GM18511 (cell line): ENCODE measurements at regions not wholly inside any gene's neighbourhood (a gene's known extent, or its start where the extent isn't known, plus 50 kb on each side); places are given as distances from the start of the nearest gene placed in this dataset.
"Not testable (repeated sequence)": the region's sequence is repeated elsewhere in the genome, so short reads cannot be mapped to it uniquely, and the experiment has no call there.

Experiments
- ATAC-seq: cut with Tn5 transposase; IDR thresholded peaks from one replicate; pipeline ENCODE4 v1.9.1; 2021; ENCODE audit warnings: mild to moderate bottlenecking, moderate library complexity; ENCODE audit not compliant: unreplicated experiment

DNA sequence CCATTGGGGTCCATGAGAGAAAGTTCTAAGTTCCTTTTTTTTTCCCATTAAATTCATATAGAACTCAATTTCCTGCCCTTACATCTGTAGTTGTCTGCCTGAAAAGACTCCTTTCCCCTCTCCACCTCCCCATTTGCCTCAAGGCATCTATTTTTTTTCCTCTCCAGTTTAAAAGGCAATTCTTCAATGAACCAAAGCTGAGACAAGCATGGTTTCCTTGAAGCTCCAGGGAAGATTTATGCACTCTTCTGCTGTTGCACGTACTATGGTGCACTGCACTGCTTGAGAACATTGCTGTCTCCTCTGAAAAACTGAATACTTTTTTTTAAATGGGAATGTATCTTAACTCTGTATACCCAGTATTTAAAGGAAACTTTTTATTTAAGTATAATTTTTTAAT lies 465.2 kb downstream of the CD83 start:
- no peak for ATAC-seq

DNA sequence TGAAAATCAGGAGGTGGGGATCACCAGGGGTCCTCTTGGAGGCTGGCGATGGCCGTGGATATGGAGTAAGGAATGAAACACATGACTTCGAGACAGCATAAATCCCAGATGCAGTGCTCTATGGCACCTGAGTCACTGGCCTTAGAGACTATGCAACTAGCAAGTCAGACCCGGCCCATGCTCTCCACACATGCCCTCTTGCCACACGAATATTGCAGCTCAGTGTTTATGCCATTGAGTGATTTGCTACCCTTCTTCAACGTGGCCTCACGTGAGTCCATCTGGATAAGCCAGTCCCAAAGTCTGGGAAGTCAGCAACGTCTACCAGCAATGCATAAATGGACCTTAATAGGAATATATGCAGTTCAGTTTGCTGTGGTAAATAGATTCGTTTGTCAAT lies 466.3 kb downstream of the CD83 start:
- ATAC-seq: no peak

DNA sequence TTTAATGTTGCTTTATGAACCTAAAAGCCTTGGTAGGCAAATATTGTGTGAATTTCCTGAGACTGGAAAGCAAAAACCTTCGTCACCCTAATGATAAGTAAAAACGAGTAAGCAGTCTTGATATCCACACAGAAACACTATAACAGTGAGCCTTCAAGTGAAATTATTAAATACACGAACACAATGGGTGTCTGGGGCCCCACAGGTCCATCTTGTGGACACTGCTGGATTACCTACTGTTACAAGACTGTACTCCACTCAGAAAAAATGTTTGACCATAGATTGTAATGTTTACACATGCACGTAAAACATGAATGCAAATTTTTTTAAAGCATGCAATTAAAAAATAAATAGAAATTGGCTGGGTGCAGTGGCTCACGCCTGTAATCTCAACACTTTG lies 466.9 kb downstream of the CD83 start:
- ATAC-seq: no peak

DNA sequence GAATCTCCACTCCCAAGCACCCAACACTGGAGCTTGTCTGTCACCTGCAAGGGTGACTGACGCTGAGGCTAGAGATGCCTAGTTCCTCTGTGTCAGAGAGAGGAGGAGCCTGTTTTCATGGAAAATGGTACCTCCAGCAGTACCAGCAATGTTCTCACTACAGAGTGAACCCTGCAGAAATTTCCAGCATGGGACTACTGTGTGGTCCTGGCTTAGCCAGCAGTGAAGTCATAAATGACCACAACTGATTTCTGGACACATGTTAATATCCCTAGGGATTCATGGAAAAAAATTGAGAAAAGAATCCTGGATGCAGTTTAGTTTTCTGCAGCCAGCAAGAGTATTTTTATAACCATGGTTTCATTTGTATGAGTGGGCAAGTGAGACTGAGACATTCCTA lies 468.1 kb downstream of the CD83 start:
- no peak for ATAC-seq

DNA sequence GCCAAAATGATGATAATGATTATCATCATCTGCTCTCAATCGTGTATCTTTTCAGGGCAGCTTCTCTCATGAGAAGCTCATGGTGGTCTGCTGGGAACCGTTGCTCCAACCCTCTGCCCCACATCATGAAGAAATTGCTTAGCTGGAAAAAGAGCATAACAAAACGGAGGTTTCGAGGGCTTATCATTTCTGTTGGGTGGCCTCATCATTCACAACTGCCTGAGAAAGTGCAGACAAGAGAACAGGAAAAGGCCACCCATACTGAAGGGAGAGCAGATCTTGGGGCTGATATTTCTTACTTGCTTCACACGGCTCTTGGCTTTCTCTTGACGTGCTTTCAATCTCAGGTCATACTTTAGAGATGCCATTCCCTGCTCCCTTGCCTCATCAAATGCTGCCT lies 471.6 kb downstream of the CD83 start:
- ATAC-seq: no peak

DNA sequence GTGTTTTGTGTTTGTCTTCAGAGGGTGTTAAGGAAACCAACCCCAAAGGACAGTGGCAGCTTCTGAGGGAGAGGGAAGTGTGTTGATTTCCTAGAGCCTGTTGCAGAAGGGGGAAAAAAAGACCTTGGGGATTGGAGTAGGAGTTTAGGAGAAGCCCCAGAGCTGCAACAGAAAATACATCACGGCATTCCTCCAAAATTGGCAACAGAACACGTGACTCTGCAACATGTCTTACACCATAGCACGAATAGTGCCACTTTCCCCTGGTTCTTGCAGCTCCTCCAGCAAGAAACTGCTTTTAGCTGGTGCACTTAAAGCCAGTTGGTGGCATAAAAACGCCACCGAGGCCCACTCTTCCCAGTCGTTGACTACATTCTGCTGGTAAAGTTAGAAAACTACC lies 473.0 kb downstream of the CD83 start:
- no peak for ATAC-seq

DNA sequence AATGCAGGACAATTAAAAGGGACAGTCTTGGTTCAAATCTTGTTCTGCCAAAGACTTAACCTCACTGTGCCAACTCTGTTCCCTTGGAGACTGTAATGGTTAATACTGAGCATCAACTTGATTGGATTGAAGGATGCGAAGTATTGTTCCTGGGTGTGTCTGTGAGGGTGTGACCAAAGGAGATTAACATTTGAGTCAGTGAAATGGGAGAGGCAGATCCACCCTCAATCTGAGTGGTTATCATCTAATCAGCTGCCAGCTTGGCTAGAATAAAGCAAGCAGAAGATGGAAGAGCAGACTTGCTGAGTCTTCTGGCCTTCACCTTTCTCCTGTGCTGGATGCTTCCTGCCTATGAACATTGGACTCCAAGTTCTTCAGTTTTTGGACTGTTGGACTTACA lies 474.4 kb downstream of the CD83 start:
- ATAC-seq: no peak

DNA sequence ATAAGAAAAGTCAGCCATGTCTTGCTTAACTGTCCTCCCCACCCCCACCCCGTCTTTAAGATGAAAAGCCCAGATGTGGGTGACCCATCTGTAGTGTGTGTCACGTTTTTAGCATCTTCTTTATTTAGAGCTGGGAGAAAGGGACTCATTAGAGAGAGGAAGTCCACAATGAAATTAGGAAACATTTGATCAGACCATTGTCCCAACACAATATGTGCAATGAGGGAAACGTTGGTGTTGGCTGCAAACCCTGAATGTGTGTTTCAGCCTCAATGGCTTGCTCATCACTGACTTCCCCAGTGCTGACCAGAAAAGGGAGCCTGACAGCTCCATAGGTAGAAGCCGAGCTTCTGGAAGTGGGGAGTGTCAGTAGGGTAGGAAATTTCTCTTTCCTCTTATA lies 475.7 kb downstream of the CD83 start:
- no peak for ATAC-seq

DNA sequence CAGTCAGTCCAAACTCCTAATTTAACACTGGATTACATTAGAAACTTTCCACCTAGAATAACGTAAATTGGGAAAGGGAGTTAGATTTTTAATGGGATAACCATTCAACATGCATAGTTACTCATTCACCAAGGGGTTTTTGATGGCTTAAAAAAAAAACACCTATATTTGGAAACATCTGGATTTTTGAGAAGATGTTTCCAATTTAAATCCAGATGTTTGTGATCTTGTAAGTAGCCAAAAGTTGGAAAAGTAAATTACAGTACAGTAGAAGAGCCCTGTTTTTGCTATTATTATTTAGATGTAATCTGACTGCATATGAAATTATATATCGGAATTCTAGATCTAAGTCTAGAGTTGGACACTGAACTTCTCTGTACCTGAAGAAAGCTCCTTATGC lies 478.2 kb downstream of the CD83 start:
- ATAC-seq: no peak

DNA sequence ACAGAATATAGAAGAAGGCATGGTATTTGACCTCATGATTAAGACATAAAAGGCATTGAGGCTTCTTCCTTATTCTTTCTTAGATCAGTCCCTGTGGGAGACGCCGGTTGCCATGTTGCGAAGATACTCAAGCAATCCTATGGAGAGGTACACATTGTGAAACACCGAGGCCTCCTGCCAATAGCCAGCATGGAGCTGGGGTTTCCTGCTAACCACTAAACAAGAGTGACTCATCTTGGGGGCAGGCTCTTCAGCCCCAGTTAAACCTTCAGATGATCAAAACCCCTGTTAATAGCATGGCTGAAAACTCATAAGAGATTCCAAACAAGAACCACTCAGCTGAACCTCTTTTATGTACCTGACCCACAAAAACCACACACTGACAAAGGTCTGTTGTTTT lies 478.8 kb downstream of the CD83 start:
- no peak for ATAC-seq

DNA sequence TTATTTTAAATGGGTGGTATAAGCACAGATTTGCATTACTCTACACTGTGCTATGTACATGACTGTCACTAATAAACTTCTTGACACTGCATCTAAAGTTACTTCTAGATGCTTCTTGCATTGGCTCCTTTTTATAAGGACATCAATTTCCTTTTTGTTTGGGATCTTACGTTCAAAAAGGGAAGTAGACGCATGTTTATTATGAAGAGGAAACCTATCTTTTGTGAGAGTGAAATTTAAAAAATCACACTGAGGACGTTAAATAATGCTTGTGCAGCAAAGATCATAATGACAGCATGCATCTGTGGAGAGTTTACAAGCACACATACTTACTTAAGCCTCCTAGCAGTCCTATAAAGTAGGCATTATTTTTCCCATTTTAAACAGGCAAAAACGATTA lies 479.5 kb downstream of the CD83 start:
- no peak for ATAC-seq

DNA sequence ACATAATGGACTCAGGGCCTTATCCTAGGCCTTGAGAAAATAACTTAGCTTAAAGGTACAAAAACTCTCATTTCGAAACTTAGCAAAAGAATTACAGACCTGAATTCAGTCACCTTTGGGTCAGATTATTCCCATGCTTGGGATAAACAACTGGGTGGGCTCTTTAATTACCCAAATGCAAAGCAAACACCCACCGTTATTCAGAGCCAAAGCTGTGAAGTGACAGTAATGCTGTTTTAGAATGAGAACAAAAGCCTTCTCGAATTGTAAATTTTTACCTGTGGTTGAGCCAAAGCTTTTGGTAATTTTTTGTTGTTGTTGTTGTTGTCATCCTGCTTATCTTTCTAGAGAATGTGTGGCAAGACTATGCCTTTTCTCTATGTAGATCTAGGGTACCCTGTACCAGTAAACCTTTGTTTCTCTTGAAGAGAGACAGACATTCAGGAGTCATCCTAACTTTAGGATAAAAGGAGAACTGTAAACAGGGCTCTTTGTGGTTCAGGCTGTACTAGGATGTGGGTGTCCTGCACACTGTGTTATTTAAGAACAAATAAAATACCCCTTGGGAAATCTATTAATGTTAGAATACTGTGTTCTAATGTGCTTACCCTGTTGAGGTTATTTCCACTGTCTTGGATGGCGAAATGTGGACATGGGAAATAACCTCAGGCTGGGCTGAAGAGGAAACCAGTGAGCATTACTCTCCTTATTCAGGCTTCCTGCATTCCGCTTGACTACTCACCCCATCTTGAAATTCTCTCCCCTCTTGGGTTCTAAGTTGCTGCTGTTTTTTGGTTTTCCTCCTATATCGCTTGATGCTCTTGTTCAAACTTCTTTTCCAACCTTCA lies 480.7 kb downstream of the CD83 start:
- ATAC-seq: no peak

DNA sequence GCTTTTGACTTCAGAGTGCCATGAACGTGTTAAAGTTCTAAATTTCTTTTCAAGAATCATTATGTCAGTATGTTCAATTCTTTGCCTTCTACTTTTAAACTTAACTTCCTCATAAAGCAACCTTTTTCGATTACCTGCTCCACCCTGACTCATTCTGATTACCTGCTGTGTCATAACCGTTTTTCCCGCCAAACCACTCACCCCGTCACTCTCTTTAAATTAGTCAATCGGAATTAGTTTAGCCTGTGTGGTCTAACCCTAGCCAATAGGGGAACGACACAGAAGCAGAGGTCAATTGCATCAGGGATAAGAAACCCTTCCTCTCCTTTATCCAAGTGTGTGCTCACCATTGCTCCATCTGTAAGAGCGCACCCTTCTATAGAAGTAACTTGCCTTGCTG lies 482.7 kb downstream of the CD83 start:
- ATAC-seq: not testable (repeated sequence)

DNA sequence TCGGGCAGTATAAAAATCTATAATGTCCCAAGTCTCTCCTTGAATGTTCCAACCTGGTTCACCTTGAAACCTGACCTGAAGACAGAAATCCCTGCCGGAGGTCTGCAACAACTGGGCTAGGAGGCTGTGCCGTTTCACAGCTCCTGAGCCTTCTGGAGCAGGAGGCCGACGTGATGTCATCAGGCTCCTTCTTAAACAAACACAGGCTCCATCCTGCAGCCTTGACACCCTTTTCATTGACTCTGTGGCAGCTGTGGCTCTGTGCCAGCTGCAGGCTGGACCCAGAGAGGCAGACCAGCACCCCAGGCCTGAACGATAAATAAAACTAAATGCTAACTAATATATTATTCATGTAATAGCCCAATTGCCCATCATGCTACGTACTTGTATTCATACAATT lies 483.9 kb downstream of the CD83 start:
- no peak for ATAC-seq

DNA sequence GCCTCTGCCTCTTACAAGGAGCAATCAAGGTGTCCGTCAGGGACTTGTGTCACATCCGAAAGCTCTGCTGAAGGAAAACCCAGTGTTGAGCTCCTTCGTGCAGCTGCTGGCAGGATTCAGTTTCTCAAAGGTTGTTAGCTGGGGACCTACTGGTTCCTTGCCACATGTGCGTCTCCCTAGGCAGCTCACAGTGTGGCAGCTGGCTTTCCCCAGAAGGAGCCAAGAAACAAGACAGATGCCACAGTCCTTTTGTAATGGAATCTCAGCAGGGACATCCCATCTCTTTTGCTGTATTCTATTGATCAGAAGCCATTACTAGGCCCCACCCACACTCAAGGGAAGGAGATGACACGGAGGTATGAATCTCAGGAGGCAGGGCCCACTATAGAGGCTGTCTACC lies 488.8 kb downstream of the CD83 start:
- no peak for ATAC-seq

DNA sequence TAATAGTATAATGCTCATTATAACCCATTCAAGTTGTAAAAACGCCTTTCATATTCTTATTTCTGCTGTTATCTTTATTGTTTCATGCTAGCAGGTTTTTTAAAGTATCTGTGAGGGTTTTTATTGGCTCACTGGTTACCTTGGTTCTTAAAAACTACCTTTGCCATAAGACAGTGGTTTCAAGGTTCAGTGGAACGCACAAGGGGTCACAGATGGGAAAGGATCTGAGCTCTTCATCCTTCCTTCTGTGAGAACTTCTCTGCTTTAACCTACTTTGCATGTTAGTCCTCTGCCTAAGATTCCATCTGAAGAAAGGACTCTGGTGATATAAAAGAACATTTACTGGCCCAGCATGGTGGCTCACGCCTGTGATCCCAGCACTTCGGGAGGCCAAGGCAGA lies 492.6 kb downstream of the CD83 start:
- ATAC-seq: no peak

DNA sequence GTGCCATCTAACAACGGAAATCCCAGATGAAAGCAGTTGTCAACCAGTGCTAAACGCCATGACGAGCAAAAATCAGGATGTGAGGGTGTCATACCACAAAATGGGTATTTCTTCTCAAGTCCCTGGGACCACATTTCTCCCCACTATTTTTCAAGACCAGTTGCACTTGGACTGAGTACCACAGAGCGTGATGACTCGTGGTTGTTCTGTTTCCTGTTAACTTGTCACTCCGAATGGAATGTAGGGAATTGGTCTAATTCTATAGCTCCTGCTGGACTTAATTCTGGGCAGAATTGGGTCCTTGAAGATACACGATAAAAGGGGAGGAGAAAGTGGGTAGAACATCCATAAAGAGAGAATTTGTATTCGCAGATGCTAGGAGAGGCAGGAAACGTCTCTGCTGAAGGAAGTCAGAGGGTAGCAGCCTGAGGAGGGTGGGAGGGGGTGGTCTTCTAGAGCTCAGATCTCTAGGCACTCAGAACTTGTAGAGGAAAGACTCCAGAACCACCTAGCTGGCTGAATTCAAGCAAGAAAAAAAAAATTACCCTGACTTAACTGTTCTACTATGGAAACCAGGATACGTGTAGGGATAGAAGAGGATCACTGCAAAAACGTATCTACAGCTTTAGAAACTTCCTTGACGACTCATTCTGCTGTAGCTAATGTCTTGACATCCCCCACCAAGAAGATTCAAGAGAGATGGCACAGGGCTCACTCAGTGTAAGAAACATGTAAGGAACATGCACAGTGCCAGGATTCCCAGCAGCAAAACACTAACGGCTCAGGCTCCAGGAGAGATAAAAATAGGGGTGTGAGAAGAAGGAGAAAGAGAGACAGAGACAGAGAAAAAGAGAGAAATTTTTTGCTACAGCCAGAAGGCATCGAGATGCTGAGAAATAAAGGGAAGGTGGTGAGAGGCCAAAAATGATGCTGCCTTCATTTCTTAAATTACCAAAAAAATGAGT lies 494.7 kb downstream of the CD83 start:
- no peak for ATAC-seq

DNA sequence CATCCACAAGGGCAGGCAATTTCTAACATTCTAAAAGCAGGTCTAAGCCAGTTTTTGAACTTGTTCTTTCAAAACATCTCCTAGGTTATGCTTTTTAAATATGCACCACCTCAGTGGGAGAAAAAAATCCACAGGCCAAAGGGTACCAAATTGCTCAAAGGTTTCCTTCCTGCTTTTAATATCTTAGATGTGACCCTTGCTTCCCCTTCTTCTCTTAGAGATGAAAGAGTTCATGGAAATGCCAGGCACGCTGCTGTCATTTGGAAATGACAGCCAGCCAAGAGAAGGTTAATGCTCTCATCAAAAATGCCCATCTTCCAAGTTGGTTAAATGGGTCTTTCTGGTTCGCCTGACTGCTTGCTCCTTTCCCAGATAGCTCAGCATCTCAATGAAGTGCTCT lies 497.1 kb downstream of the CD83 start:
- ATAC-seq: no peak

DNA sequence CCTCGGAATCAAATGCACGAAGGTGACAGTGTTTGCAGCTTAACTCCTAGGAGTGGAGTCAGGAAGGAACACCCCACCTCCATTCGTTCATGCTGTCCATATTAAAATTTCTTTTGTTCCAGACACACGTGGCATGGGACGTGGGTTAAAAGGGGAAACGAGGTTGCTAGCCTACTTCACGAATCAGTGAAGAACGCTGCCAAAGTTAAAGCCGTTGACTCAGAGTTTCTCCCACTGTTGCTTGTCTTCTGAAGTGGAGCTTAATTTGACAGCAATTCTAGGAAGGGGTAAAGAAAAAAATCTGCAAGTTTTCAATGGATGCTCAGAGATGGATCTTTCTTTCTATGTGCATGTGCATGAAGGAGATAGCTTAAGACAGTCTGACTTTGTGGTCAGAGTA lies 499.1 kb downstream of the CD83 start:
- ATAC-seq: no peak

DNA sequence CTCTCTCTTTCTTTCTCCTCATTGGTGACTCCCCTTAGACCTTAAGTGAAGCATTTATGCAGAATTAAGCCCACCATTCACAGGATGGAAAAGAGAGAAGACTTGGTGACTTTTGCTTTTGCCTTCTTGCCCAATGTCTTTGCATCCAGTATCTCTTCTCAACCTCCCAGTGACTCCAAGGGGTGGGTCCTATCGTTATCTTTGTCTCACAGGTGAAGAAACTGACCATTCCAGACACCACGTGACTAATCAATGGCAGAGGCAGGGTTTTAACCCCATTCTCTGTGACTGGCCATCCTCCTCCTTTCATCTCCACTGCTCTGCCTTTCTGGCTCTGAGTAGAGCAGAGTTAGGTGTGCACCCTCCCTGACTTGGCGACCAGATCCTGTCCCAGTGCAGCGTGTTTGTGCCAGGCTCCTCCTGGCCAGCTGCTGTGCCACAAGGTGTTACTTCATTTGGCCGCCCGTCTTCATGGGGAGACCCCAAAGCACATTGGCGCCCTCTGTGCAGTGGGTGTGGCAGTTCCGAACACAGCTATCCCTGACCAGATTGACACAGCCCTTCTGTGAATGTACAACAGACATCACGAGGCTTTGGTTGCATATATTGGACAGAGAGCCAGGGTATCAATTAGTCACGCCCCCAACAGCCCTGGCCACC lies 501.3 kb downstream of the CD83 start:
- ATAC-seq: no peak

DNA sequence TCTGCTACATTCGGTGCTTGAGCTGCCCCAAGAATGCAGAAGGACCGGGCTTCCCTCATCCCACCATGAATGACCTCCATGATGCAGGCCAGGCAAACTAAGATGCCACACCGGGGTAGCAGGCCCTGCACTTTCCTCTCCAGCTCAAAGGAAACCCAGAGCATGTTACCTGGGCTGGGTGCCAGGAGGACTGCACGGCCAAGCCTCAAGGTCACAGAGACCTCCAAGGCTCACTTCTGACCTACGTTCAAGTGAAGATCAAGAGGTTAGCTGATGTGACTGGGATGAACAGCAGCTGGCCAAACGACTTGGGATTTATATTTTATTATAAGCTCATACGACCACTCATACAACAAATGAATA lies 501.8 kb downstream of the CD83 start:
- no peak for ATAC-seq

DNA sequence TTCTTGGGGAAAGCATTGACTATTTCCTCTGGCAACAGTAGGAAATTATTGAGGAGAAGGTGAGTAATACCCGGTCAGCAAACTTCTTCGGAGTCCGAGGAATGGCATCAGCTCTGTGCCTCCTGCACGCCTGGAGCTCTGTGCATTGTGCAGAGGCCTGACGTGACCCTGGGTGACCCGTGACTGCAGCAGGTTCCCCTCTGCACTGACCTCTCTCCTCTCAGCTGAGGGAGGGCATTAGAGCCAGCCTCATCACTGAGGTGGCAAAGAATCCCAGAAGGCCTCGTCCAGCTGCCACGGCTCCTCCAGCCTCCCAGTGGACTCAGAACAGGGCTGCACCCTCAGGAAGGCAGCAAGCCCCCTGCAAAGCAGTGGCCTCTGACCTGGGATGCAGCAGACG lies 502.9 kb downstream of the CD83 start:
- ATAC-seq: no peak
